ENCODE measurements at regions not wholly inside any gene's neighbourhood (a gene's known extent, or its start where the extent isn't known, plus 50 kb on each side); places are given as distances from the start of the nearest gene placed in this dataset.
"Not testable (repeated sequence)": the region's sequence is repeated elsewhere in the genome, so short reads cannot be mapped to it uniquely, and the experiment has no call there.

DNA sequence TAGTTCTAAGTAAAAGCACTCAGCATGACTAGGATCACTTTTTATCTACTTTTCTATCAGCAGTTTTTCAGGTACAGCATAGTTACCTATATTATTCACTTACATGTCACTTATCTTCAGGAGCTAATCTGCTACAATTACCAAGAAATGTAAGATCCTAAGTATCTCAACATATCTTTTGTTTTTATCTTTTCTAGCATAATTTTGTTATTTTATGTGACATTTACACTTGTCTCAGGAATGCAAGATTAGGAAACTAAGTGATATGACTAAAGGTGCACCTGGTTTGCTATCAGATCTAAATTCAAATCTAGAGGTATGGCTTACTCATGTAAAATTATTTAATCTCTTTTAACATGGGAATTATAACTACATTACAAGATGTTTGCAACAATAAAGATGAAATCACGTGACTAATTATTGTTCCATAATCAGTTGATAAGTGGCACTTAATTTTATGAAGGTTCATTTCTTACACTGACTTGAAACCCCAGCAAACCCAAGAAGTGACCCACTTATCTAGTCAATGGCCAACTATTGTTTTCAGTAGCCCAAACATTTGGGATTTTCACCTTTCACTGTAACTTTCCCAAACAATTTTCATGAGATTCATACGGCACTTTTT, 390.3 kb upstream of the PCDH15 start:
- no peak for DNase-seq (ENCODE audit: low read depth in 4 of 4, low spot score in 3 of 4)

DNA sequence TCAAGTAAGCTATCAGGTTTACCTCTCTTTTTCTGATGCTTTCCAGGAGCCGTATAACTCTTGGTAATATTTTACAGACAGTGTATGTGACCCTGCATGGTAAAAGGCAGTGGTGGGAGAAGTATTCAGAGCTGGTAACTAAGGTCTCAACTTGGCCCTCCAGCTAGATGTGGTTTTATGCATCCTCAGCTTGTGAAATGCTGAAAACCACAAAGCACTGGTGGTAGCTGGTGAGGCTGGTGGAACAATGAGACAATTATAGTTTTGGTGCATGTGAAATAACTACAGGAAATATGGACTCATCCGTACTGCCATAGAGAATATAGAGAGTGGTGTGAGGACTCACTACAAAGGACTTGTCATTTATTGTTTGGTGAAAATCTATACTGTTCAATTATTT, 383.0 kb upstream of the PCDH15 start:
- no peak for DNase-seq (ENCODE audit: low read depth in 4 of 4, low spot score in 3 of 4)

DNA sequence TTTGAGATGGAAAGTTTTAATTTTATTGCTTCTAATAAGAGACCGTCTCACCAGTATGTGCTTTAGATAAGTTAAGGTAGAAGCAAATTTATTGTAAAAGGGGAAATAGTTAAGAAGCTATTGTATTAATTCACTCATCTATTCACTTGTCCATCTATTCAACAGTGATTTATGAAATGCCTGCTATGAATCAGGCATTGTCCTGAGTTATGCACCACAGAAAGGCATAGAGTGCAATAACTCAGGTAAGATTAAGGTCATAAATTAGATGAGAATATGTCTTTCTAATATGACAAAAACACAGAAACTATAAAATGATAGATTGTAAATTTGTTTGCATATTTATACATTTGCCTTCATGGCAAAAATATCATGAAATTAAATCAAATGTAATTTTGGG, 379.3 kb upstream of the PCDH15 start:
- no peak for DNase-seq (ENCODE audit: low read depth in 4 of 4, low spot score in 3 of 4)

DNA sequence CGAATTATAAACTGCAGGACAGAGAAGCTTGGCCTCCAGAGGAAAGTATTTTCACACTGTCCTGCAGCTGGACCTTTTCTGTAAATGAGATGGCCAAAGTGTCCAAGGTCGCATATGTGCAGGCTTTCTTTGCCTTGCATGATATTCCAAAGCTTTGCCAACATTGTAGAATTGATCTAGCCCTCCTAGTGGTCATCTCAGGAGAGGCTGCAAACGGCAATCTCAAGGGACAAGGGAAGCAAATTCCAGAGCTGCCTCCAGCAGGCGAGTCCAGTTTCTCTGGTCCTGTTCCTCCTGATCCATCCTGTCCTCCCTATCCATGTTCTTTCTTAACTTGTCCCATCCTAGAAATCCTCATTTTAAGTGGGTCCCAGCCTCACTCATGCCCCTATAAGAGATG, 373.4 kb upstream of the PCDH15 start:
- no peak for DNase-seq (ENCODE audit: low read depth in 4 of 4, low spot score in 3 of 4)

DNA sequence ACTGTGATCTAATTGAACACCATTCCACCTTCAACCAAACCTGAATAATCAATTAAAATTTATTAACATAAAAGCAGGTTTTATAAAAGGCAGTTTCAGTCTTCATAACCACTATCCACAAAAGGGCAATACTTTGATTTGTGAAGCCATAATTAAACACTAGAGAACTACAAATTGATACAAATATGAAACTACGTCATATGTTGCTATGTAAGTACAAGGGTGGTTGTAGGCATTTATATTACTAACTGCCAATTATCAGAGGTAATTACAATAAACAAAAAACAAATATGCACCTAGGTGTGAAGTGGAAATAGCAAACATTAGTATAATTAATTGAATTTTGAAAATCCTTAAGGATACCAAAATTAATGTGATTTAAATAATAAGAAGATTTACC, 368.5 kb upstream of the PCDH15 start:
- no peak for DNase-seq (ENCODE audit: low read depth in 4 of 4, low spot score in 3 of 4)

DNA sequence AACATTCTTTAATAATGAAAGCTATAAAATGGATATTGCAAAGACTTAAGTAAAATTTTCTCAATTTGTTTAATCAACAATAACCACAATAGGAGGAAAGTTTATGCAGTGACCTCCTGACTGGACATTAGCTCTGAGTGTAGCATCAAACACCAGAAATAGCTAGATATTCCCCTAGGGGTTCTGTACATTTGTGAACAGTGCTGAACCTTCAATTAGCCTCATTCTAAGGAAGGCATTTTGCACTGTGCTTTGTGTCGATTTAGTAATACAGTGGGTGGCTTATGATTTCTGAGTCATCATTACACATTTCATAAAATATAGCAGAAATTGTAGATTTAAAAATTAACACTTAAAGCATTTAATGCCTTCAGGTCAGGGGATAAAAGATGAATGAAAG, 367.3 kb upstream of the PCDH15 start:
- DNase-seq (ENCODE audit: low read depth in 4 of 4, low spot score in 3 of 4): no peak

DNA sequence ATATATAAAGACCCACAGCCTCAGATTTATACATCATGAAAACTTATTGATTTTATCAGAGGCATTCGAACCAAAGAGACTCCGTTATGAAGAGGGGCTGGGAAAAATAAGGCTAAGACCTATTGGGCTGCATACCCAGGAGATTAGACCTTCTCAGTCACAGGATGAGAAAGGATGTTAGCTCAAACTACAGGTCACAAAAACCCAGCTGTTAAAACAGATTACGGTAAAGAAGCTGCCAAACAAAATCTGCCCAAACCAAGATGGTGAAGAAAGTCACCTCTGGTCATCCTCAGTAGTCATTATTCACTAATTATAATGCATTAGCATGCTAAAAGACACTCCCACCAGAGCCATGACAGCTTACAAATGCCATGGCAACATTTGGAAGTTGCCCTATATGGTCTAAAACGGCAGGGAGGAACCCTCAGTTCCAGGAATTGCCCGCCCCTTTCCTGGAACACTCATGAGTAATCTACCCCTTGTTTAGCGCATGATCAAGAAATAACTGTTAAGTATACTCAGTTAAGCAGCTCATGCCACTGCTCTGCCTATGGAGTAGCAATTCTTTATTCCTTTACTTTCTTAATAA, 362.5 kb upstream of the PCDH15 start:
- no peak for DNase-seq (ENCODE audit: low read depth in 4 of 4, low spot score in 3 of 4)

DNA sequence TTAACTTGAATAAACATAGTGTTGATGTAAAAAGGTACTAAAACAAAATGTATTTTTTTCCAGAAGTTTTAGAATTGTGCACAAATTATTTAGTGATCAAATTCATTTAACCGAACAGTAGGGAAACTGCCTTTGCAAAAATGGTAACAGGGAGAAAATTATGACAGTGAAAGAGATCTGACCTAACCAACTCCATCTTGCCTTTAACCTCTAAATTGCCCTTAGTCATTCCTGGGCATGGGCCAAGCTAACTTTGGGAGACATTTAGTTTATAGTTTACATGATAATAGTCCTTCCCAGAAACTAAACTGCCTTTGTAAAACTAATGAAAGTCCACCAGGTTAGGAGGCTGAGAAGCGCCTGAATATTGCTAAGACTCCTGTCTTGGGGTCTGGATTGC, 361.3 kb upstream of the PCDH15 start:
- DNase-seq (ENCODE audit: low read depth in 4 of 4, low spot score in 3 of 4): not testable (repeated sequence)

DNA sequence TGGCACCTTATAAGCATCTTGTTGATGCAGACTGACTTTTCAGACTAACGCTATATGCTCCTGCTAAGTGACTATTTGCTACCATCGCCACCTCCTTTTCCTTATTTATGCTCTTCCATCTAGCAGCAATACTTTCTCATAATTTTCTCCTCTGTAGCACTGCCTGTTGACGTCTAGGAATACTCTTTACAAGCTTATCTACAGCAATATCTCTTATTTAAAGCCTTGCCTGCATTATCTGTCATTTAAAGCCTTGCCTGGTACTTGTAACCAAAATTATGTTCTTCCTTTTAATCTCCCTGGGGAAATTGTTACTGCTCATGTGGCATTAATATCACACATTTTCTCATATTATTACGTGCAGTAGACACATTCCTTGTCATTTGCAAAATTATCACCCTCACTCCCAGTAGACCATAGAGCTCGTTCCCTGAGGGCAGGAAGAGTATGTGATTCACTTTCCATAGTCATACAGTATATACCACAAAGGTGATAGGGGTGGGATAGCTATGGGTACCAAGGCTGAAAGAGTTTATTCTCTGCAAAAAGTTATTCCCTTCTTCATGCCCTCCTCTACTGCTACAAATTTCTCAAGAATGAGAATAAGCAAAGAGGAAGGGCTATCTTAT, 359.7 kb upstream of the PCDH15 start:
- DNase-seq (ENCODE audit: low read depth in 4 of 4, low spot score in 3 of 4): no peak

DNA sequence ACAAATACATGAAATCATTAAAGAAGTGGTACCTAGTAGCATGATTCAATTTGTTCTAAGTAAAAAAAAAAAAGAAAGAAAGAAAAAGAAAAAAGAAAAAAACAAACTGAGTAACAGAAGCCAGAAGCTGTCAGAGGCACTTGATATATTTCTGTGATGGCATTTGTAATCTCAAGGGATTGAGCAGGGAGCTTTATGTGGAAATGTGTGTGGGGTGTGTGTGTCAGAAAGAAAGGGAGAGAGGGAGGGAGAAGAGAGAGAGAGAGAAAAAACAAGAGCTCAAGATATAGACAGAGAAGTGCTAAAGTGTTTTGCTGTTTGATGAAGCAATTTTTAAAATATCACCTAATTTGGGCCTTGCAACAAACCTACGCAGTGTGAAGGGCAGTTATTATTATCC, 357.6 kb upstream of the PCDH15 start:
- no peak for DNase-seq (ENCODE audit: low read depth in 4 of 4, low spot score in 3 of 4)

DNA sequence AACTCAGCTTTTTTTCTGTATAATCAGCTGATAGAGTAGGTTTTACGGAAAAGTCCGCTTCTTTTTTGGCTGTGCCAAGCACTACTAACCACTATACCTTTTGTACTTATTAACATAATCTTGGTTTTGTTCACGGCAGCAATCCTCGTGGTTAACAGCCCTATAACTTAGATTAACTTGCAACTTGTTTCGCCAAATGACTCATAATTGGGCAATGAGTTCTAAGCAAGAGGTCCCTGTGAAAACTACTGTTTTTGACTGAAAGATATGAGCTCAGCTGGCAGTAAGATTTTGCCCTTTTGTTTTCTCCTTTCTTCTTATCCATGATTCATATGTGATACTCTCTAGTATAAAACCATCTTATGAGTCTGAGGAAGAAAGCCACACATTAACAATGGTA, 345.0 kb upstream of the PCDH15 start:
- no peak for DNase-seq (ENCODE audit: low read depth in 4 of 4, low spot score in 3 of 4)

DNA sequence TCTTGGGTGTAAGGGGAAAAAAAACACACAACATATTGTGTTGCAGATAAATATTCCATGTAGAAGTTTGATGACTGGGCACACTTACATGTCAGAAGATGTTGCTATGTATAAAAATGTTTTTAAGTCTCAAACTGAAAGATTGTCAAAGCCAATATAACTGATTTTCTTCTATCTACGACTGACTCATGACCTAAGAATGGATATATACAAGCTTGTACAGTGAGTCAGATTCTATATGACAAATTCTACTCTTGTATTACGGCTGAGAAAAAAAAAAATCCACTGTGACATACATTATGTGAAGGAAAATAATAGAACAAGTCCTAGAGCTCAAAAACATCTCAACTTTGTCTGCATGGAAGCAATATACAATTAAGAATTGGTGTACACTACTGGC, 343.0 kb upstream of the PCDH15 start:
- no peak for DNase-seq (ENCODE audit: low read depth in 4 of 4, low spot score in 3 of 4)

DNA sequence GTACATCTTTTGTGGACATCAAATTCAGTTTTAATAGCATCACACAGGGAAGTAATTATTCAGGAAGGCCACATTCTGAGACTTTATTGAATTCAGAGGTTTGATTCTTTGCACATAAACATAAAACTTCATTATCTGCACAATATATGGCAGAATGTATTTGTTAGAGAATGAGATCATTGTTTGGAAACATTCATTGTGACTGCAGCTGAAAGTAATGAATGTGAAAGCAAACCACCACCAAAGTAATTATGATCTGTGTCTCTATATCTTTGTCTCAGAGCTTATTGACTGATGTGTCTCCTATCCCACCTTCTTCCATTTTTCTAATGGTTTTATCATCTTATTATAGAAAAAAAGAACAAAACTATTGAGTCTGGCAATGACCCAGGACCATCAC, 340.9 kb upstream of the PCDH15 start:
- DNase-seq (ENCODE audit: low read depth in 4 of 4, low spot score in 3 of 4): no peak

DNA sequence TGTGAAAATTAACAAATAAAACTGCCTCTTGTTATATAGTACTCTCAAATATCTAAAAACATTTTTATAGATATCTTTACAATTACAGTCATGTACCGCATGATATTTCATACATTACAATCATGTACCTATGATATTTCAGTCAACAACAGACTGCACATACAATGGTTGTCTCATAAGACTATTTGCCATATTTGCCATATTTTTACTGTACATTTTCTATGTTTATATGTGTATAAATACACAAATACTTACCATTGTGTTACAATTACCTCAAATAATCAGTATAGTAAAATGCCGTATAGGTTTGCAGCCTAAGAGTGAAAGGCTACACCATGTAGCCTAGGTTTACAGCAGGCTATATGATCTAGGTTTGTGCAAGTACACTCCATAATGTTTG, 336.0 kb upstream of the PCDH15 start:
- DNase-seq (ENCODE audit: low read depth in 4 of 4, low spot score in 3 of 4): no peak

DNA sequence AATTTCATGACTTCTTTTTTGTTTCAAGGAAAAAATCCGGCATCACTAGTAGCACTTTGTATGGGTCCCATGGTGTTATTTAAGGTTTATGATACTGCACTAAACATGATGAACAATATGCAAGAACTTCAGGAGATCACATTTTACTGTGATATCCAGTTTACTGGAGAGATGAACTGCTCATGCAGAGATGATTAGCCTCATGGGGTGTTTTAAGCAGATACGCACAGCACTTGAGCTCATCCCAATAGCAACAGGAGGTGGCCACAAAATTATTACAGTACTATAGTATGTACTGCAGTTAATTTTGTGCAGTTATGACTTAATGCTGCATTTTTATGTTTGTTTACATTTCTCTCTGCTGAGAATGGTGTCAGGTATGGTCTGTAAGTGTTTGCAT, 303.7 kb upstream of the PCDH15 start:
- DNase-seq (ENCODE audit: low read depth in 4 of 4, low spot score in 3 of 4): no peak

DNA sequence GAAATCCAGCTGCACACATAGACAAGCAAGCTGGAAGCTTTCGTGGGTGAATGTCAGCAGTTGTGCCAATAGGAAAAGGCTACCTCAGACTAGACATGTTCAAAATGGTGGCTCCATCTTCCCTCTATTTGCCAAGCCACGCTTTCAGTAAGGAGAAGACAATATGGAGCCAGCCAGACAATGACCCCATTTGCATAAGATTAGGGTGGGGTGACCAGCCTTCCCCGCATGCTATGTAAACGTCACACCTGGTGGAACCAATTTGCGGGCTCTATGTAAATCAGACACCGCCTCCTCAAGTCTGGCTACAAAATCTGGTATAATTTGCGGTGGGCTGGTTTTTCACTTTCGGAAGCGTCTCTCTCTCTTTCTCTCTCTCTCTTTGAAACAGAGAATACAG, 297.4 kb upstream of the PCDH15 start:
- no peak for DNase-seq (ENCODE audit: low read depth in 4 of 4, low spot score in 3 of 4)

DNA sequence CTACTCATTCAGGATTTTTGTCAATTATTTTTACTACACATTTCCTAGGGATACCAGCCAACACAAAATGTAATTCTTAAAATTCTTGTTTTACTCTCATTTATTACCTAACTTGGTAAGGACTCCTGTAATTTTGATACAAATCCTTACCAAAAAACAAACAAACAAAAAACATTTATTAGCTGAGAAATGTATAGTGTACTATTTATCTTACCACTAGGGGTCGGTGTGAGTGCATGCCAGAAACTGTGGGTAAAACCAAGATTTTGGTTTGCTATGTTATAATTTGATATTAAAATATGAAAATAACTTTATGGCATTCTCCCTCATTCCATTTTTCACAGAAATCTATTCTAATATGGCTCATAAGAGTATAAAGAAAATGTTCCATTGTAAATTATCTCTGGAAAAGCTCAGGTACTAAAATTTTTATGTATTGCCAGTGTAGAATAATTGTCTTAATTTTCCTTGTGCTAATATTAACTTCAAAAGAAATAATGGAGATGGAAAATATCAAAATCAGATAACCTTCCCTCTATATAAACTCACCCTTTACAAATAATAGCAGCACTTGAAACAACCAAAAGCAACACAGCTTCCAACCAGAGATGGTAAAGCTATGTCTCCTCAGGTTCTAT, 290.8 kb upstream of the PCDH15 start:
- no peak for DNase-seq (ENCODE audit: low read depth in 4 of 4, low spot score in 3 of 4)

DNA sequence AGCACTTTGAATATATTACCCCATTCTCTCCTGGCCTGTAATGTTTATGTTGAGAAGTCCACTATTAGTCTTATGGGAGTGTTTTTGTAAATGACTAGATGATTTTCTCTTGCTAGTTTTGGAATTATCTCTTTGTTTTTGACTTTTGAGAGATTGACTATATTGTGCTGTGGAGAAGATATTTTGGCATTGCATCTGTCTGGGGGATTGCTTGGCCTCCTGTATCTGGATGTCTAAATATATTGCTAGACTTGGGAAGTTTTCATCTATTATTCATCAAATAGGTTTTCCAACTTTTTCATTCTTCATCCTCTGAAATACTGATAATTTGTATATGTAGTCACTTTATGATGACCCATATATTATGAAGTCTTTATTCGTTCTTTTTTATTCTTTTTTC, 277.1 kb upstream of the PCDH15 start:
- no peak for DNase-seq (ENCODE audit: low read depth in 4 of 4, low spot score in 3 of 4)

DNA sequence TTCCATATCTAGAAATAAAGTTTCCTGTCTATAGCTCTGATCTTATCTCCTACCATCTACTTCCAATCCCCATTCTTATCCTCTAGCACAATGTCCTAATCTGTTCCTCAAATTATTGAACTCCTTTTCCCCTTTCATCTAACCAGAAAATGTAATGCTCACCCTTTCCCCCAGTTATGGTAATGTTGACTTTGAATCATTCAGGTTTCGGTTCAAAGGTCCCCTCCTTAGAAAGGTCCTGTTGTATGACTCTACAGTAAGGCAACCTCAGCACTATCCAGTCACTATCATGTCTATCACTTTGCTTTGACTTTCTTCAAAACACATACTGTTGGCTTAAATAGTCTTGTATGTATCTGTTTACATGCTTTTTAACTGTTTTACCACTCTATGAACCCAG, 264.2 kb upstream of the PCDH15 start:
- DNase-seq (ENCODE audit: low read depth in 4 of 4, low spot score in 3 of 4): no peak

DNA sequence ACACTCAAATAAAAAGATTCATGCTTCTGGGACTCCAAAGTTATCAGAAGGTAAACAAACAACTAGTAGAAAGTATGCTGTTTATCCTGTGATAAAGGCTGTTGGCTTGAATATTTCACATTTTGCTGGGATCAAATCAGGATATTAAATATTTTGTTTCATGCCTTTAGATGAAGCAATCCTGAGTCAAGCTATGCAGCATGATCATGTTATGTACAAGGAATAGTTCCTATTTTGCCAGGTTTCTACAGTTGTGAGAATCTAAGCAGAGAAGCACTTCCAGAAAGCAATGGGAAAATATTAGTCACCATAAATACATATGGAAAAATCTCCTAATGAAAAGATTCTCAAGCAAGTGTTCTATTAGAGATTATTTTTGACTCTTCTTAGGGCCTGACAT, 262.8 kb upstream of the PCDH15 start:
- no peak for DNase-seq (ENCODE audit: low read depth in 4 of 4, low spot score in 3 of 4)

DNA sequence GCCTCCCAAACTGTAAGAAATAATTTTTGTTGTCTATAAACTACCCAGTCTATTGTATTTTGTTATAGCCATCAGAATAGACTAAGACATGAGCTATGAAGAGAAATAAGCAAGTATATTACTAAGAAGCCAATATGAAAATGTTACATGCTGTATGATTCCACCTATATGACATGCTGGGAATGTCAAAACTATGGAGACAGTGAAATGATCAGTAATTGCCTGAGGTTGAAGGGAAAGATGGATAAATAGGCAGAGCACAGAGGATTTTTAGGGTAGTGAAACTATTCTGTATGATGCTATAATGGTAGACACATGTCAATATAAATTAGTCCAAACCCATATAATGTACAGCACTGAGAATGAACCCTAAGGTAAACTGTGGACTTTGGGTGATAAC, 261.3 kb upstream of the PCDH15 start:
- DNase-seq (ENCODE audit: low read depth in 4 of 4, low spot score in 3 of 4): no peak

DNA sequence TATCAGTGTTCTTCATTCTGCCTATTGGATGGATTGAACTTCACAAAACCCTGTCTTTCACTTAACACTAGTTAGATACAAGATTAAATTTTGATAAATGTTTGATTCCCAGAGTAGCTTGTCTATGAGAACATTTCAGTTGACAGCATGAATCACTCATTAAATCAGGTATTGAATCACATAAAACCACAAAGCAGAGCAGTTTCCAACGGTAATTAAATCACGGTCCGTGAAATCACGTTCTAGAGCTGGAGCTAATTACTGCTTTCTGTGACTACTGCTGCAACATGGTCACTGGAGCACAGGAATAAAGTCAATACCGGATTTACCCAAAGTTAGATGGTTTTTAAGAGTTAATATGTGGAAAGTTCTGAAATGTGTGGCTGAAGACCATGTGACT, 257.8 kb upstream of the PCDH15 start:
- peak in 2 of 4 donors; percentile 3 to 7 for DNase-seq (ENCODE audit: low read depth in 4 of 4, low spot score in 3 of 4)

Data from left renal pelvis (tissue), 4 donors.